ENCODE measurements at regions not wholly inside any gene's neighbourhood (a gene's known extent, or its start where the extent isn't known, plus 50 kb on each side); places are given as distances from the start of the nearest gene placed in this dataset.

GRCh38 chrX:110588853-110589252, 206.8 kb downstream of the CHRDL1 start:
- TF ChIP-seq TCF7L2 (IDR thresholded peaks at IDR 0.05; ENCODE audit: low read depth, low read length) (no peak), CTCF (IDR thresholded peaks at IDR 0.05) (no peak), POLR2AphosphoS5 (IDR thresholded peaks at IDR 0.05; ENCODE audit: low read depth, low read length) (no peak)

Measured in Panc1 (cell line).